AG04449 (cell line): ENCODE measurements at regions not wholly inside any gene's neighbourhood (a gene's known extent, or its start where the extent isn't known, plus 50 kb on each side); places are given as distances from the start of the nearest gene placed in this dataset.
"Not testable (repeated sequence)": the region's sequence is repeated elsewhere in the genome, so short reads cannot be mapped to it uniquely, and the experiment has no call there.

ENCODE experiments used
- CTCF ChIA-PET: fragments of 350-600 bp; formaldehyde crosslinking; extraction: SDS; loops from one replicate; lab custom pipeline; 2021; ENCODE audit warnings: antibody characterized with exemption; lab: Yijun Ruan, JAX
- POLR2A ChIA-PET: fragments of 400-600, 350-600 bp; formaldehyde crosslinking; extraction: SDS; loops from one replicate; lab custom pipeline; 2020; ENCODE audit warnings: antibody characterized with exemption, inconsistent platforms; lab: Yijun Ruan, JAX
- DNase-seq: peaks from one replicate; pipeline ENCODE4 v3.0.0-alpha.2; 2010; ENCODE audit warnings: low read depth, low spot score
- H3K4me3 ChIP-seq: 2 replicates; pipeline ENCODE4 v1.5.1; 2011; ENCODE audit warnings: low read depth, mild to moderate bottlenecking, control low read depth, low read length
- CTCF ChIP-seq: IDR thresholded peaks from one replicate; pipeline ENCODE4 v1.5.1; 2011; ENCODE audit warnings: mild to moderate bottlenecking, moderate library complexity, low read length, control low read depth, inconsistent platforms; ENCODE audit not compliant: insufficient read depth; ENCODE audit errors: missing control alignments

DNA sequence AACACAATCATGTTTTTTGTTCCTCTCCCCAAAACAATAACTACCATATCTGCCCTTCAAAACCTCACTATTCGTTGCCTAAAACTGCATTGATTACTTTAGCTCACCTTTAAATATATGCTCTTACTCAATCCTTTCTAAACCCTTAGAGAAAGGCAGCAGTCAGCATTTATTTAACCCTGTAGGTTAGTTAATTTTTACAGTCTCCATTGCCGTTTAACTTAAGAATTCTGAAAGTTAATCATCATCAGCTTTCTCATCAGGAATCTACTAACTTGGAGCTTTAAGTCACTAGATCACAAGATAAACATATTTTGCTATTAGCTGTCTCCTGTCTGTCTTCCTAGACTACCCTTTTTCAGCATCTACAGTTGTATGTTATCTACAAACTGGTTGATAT, 991.9 kb downstream of the EPHA7 start:
- POLR2A ChIA-PET = no interaction called here
- CTCF ChIA-PET = no interaction called here
- TF ChIP-seq CTCF = no peak
- no peak for DNase-seq
- H3K4me3 ChIP-seq = no peak overlapping the region

GRCh38 chr6:92415656-92416055, 1003.7 kb downstream of the EPHA7 start:
- CTCF ChIA-PET = no interaction called here
- DNase-seq = no peak
- TF ChIP-seq CTCF = no peak
- POLR2A ChIA-PET = no interaction called here
- no peak overlapping the region for H3K4me3 ChIP-seq

GRCh38 chr6:92408350-92408749, 1011.0 kb downstream of the EPHA7 start:
- CTCF ChIA-PET = no interaction called here
- no peak for TF ChIP-seq CTCF
- no peak overlapping the region for H3K4me3 ChIP-seq
- DNase-seq = no peak
- POLR2A ChIA-PET = no interaction called here

- H3K4me3 ChIP-seq = no peak overlapping the region
- CTCF ChIA-PET = no interaction called here
- DNase-seq = no peak
- no peak for TF ChIP-seq CTCF
- POLR2A ChIA-PET = no interaction called here
Observed at GRCh38 chr6:92404281-92404680, 1015.1 kb downstream of the EPHA7 start.

GRCh38 chr6:92399911-92400310, 1019.4 kb downstream of the EPHA7 start:
- no peak for TF ChIP-seq CTCF
- POLR2A ChIA-PET = no interaction called here
- H3K4me3 ChIP-seq = no peak overlapping the region
- DNase-seq = no peak
- CTCF ChIA-PET = no interaction called here

- CTCF ChIA-PET, H3K4me3 ChIP-seq, DNase-seq, POLR2A ChIA-PET: not testable (repeated sequence)
Observed at GRCh38 chr6:92388706-92389105, 1030.7 kb downstream of the EPHA7 start.

DNA sequence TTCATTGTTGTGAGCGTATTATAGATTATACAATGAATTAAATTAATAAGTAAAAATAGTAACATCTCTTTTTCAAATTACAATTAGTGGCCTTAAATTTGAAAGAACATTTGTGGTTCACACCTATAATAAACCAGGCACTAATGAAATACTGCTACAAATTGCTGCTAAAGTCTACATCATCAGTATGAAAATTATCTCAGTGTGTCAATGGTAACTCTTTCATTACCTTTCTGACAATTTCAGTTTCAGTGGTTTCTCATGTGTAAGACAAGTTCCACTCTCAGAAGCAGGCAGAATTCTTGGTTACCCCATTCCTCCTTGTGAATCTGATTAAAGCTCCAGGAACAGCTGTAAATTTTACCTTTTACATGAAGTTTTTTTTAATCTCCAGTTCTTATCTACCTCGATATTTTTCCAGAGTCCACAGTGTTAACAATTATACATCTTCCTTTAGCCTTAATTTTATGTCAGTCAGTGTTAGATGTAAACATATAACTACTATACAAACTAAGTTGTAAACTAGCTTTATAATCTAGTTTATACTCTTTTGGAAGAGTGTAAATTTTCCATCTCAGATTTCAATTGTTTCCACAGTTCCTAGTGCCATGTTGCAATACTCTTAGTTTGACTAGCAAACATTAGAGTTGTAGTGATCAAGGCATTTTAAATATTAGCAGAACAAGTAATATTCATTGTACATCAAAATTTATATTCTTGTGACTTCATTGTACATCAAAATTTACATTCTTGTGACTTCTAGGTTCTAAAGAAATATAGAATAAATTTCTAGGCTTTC, 1038.4 kb downstream of the EPHA7 start:
- no peak overlapping the region for H3K4me3 ChIP-seq
- ChIA-PET POLR2A (no interaction called here), CTCF (no interaction called here)
- no peak for DNase-seq
- no peak for TF ChIP-seq CTCF
